GM12878 (cell line): ENCODE measurements at regions not wholly inside any gene's neighbourhood (a gene's known extent, or its start where the extent isn't known, plus 50 kb on each side); places are given as distances from the start of the nearest gene placed in this dataset.

ENCODE experiments used
- CREM ChIP-seq: IDR thresholded peaks from 2 replicates; pipeline ENCODE4 v1.6.1; 2014; ENCODE audit warnings: antibody characterized with exemption, low read depth
- CUX1 ChIP-seq: IDR thresholded peaks from 2 replicates; pipeline ENCODE4 v1.6.1; 2012; ENCODE audit warnings: improper control_type of control experiment, low read depth, low read length; ENCODE audit not compliant: insufficient replicate concordance
- GABPA ChIP-seq: IDR thresholded peaks from 2 replicates; pipeline ENCODE4 v1.6.1; 2014; ENCODE audit warnings: antibody characterized with exemption, low read depth, mild to moderate bottlenecking, inconsistent platforms
- IKZF2 ChIP-seq, 2 experiments: fragments of 450-650 bp; IDR thresholded peaks; 2 replicates each; pipeline ENCODE4 v1.6.1; 2017; ENCODE audit warnings: mild to moderate bottlenecking in 2 of 2, moderate library complexity in 2 of 2
- MTA2 ChIP-seq: fragments of 450-650 bp; IDR thresholded peaks from 2 replicates; pipeline ENCODE4 v1.6.1; 2016; ENCODE audit warnings: low read depth, mild to moderate bottlenecking, moderate library complexity
- MTA3 ChIP-seq: IDR thresholded peaks from 2 replicates; pipeline ENCODE4 v1.6.1; 2012; ENCODE audit warnings: low read length, inconsistent platforms, borderline replicate concordance
- NFXL1 ChIP-seq: fragments of 450-650 bp; IDR thresholded peaks from 2 replicates; pipeline ENCODE4 v1.6.1; 2017; ENCODE audit warnings: antibody characterized with exemption, mild to moderate bottlenecking, borderline replicate concordance
- NFYA ChIP-seq: IDR thresholded peaks from 2 replicates; pipeline ENCODE4 v1.6.1; 2011; ENCODE audit warnings: low read depth, mild to moderate bottlenecking, low read length, improper control_type of control experiment, borderline replicate concordance
- NRF1 ChIP-seq: conservative IDR thresholded peaks from 2 replicates; pipeline ENCODE4 v1.6.1; 2011; ENCODE audit warnings: mild to moderate bottlenecking, low read depth, low read length, improper control_type of control experiment
- PAX8 ChIP-seq: fragments of 450-650 bp; IDR thresholded peaks from 2 replicates; pipeline ENCODE4 v1.6.1; 2017; ENCODE audit warnings: mild to moderate bottlenecking, moderate library complexity
- POLR2A ChIP-seq: IDR thresholded peaks from 2 replicates; pipeline ENCODE4 v1.6.1; 2011; ENCODE audit warnings: low read depth, mild to moderate bottlenecking, low read length
- RELB ChIP-seq: fragments of 450-650 bp; IDR thresholded peaks from 2 replicates; pipeline ENCODE4 v1.6.1; 2017; ENCODE audit warnings: low read depth, mild to moderate bottlenecking, moderate library complexity
- REST ChIP-seq: IDR thresholded peaks from 2 replicates; pipeline ENCODE4 v1.6.1; 2012; ENCODE audit warnings: mild to moderate bottlenecking, low read depth, low read length
- SP1 ChIP-seq: IDR thresholded peaks from one replicate; pipeline ENCODE4 v1.6.1; 2011; ENCODE audit warnings: low read depth, low read length
- SREBF1 ChIP-seq: IDR thresholded peaks from 2 replicates; pipeline ENCODE4 v1.6.1; 2012; ENCODE audit warnings: mild to moderate bottlenecking, low read length
- YBX1 ChIP-seq: fragments of 450-650 bp; IDR thresholded peaks from 2 replicates; pipeline ENCODE4 v1.6.1; 2016; ENCODE audit warnings: antibody characterized with exemption

- TF ChIP-seq REST (no peak), NFXL1 (no peak), IKZF2 (IDR thresholded peaks at IDR 0.05) (no peak; a peak in 1 of 4 replicates), POLR2A (no peak), YBX1 (no peak), CREM (no peak), NFYA (no peak), RELB (0 out of 2 replicates have a peak, but pooled peaks have one; percentile 30), NRF1 (no peak), MTA3 (no peak), GABPA (no peak), PAX8 (no peak), CUX1 (no peak), MTA2 (peak; percentile 38), SP1 (no peak), SREBF1 (no peak)
Observed at GRCh38 chr2:8119782-8120505, 561.9 kb upstream of the ID2 start (continued).
